Astrocyte (in vitro differentiated cells and primary cell): ENCODE measurements at regions not wholly inside any gene's neighbourhood (a gene's known extent, or its start where the extent isn't known, plus 50 kb on each side); places are given as distances from the start of the nearest gene placed in this dataset.

Source experiments
- DNase-seq: peaks from one replicate; pipeline ENCODE4 v3.0.0-alpha.2; 2010; ENCODE audit warnings: low read depth
- FAIRE-seq: peaks from 2 replicates; lab custom pipeline; 2011; peaks lifted over from hg19 to GRCh38; lab: Jason Lieb, UNC
- H2AFZ ChIP-seq: 2 replicates; pipeline ENCODE4 v1.6.0; 2012; ENCODE audit warnings: low read depth, low read length, inconsistent platforms
- H3K27ac ChIP-seq: 2 replicates; pipeline ENCODE4 v1.5.1; 2011; ENCODE audit warnings: low read depth, low read length, inconsistent platforms
- H3K27me3 ChIP-seq: 2 replicates; pipeline ENCODE4 v1.6.0; 2011; ENCODE audit warnings: low read length, inconsistent platforms; ENCODE audit not compliant: insufficient read depth
- H3K36me3 ChIP-seq: 2 replicates; pipeline ENCODE4 v1.5.1; 2011; ENCODE audit warnings: low read length, inconsistent platforms; ENCODE audit not compliant: insufficient read depth
- H3K4me1 ChIP-seq: 2 replicates; pipeline ENCODE4 v1.5.1; 2011; ENCODE audit warnings: low read length, inconsistent platforms; ENCODE audit not compliant: insufficient read depth
- H3K4me2 ChIP-seq: 2 replicates; pipeline ENCODE4 v1.6.0; 2012; ENCODE audit warnings: low read length, inconsistent platforms
- H3K4me3 ChIP-seq: 2 replicates; pipeline ENCODE4 v1.5.1; 2011; ENCODE audit warnings: low read depth, mild to moderate bottlenecking, low read length, inconsistent platforms; ENCODE audit not compliant: insufficient read depth
- H3K79me2 ChIP-seq: 2 replicates; pipeline ENCODE4 v1.6.0; 2012; ENCODE audit warnings: mild to moderate bottlenecking, low read length, inconsistent platforms; ENCODE audit not compliant: insufficient read depth
- H3K9ac ChIP-seq: 2 replicates; pipeline ENCODE4 v1.6.0; 2012; ENCODE audit warnings: mild to moderate bottlenecking, low read length, inconsistent platforms
- H3K9me3 ChIP-seq: 2 replicates; pipeline ENCODE4 v1.5.1; 2012; ENCODE audit warnings: low read depth, mild to moderate bottlenecking, low read length, inconsistent platforms; ENCODE audit not compliant: insufficient read depth
- H4K20me1 ChIP-seq: 2 replicates; pipeline ENCODE4 v1.6.0; 2012; ENCODE audit warnings: low read length, inconsistent platforms; ENCODE audit not compliant: insufficient read depth
- H3K27ac Mint-ChIP-seq: one replicate; pipeline ENCODE4 v1.8.0; 2021; ENCODE audit warnings: mild to moderate bottlenecking, mixed read lengths; ENCODE audit not compliant: unreplicated experiment
- H3K27me3 Mint-ChIP-seq: one replicate; pipeline ENCODE4 v1.8.0; 2021; ENCODE audit warnings: low read depth, mixed read lengths; ENCODE audit not compliant: unreplicated experiment
- H3K36me3 Mint-ChIP-seq: one replicate; pipeline ENCODE4 v1.8.0; 2021; ENCODE audit warnings: low read depth, mixed read lengths; ENCODE audit not compliant: unreplicated experiment
- H3K4me1 Mint-ChIP-seq: one replicate; pipeline ENCODE4 v1.8.0; 2021; ENCODE audit warnings: low read depth, mixed read lengths; ENCODE audit not compliant: unreplicated experiment
- H3K4me3 Mint-ChIP-seq: one replicate; pipeline ENCODE4 v1.8.0; 2021; ENCODE audit warnings: mild to moderate bottlenecking, moderate library complexity, mixed read lengths; ENCODE audit not compliant: unreplicated experiment
- H3K9me3 Mint-ChIP-seq: one replicate; pipeline ENCODE4 v1.8.0; 2021; ENCODE audit warnings: mild to moderate bottlenecking, mixed read lengths; ENCODE audit not compliant: unreplicated experiment
- CTCF ChIP-seq: IDR thresholded peaks from 2 replicates; pipeline ENCODE4 v1.5.1; 2011; ENCODE audit warnings: low read depth, mild to moderate bottlenecking, inconsistent platforms, low read length, moderate library complexity; ENCODE audit not compliant: insufficient read depth
- EZH2 ChIP-seq: IDR thresholded peaks from 2 replicates; pipeline ENCODE4 v1.6.1; 2012; ENCODE audit warnings: mild to moderate bottlenecking, low read length, inconsistent platforms; ENCODE audit not compliant: insufficient read depth

GRCh38 chr4:24244663-24245490, 339.5 kb downstream of the DHX15 start:
- TF ChIP-seq EZH2 (no peak), CTCF (no peak)
- Histone ChIP-seq H2AFZ (no peak overlapping the region), H3K36me3 (no peaks in the 10 kb centered on the region), H3K27ac (no peak overlapping the region), H3K4me1 (peaks cover 3% of the 10 kb centered on the region), H3K9me3 (no peaks in the 10 kb centered on the region), H3K79me2 (no peaks in the 10 kb centered on the region), H3K4me2 (no peak overlapping the region), H3K4me3 (no peak overlapping the region), H3K27me3 (no peaks in the 10 kb centered on the region), H3K9ac (no peak overlapping the region), H4K20me1 (no peaks in the 10 kb centered on the region)
- Mint-ChIP-seq H3K27ac (no peak overlapping the region), H3K4me1 (peaks cover 12% of the 10 kb centered on the region), H3K36me3 (no peaks in the 10 kb centered on the region), H3K27me3 (peaks cover 11% of the 10 kb centered on the region), H3K4me3 (no peak overlapping the region), H3K9me3 (no peaks in the 10 kb centered on the region)
- DNase-seq, result peak; percentile 37
- FAIRE-seq, result no peak

- Histone ChIP-seq H3K9ac (no peak overlapping the region), H3K27me3 (no peaks in the 10 kb centered on the region), H3K79me2 (no peaks in the 10 kb centered on the region), H3K36me3 (no peaks in the 10 kb centered on the region), H3K4me2 (no peak overlapping the region), H3K4me1 (peaks cover 3% of the 10 kb centered on the region), H3K9me3 (no peaks in the 10 kb centered on the region), H2AFZ (no peak overlapping the region), H3K4me3 (no peak overlapping the region), H3K27ac (no peak overlapping the region), H4K20me1 (no peaks in the 10 kb centered on the region)
- H3K27me3 Mint-ChIP-seq, result peaks cover 15% of the 10 kb centered on the region
- FAIRE-seq (no peak), DNase-seq (no peak)
- H3K4me1 Mint-ChIP-seq, result peaks cover 10% of the 10 kb centered on the region
- H3K27ac Mint-ChIP-seq, result no peak overlapping the region
- H3K4me3 Mint-ChIP-seq, result no peak overlapping the region
- H3K36me3 Mint-ChIP-seq, result no peaks in the 10 kb centered on the region
- no peaks in the 10 kb centered on the region for H3K9me3 Mint-ChIP-seq
- no peak for TF ChIP-seq CTCF
These were observed 340.7 kb downstream of the DHX15 start for GRCh38 chr4:24243641-24244040.

- peaks cover 3% of the 10 kb centered on the region for H3K4me1 ChIP-seq
- H3K27ac ChIP-seq, result no peak overlapping the region
- no peak overlapping the region for H3K4me2 ChIP-seq
- DNase-seq (no peak), FAIRE-seq (no peak)
- Mint-ChIP-seq H3K36me3 (no peaks in the 10 kb centered on the region), H3K4me3 (no peak overlapping the region), H3K27me3 (peaks cover 15% of the 10 kb centered on the region), H3K27ac (no peak overlapping the region), H3K9me3 (no peaks in the 10 kb centered on the region), H3K4me1 (peaks cover 12% of the 10 kb centered on the region)
- no peak overlapping the region for H3K4me3 ChIP-seq
- no peaks in the 10 kb centered on the region for H3K36me3 ChIP-seq
- H3K9ac ChIP-seq, result no peak overlapping the region
- no peaks in the 10 kb centered on the region for H4K20me1 ChIP-seq
- H3K79me2 ChIP-seq, result no peaks in the 10 kb centered on the region
- no peaks in the 10 kb centered on the region for H3K9me3 ChIP-seq
- H3K27me3 ChIP-seq, result no peaks in the 10 kb centered on the region
- no peak for TF ChIP-seq CTCF
- no peak for TF ChIP-seq EZH2
- no peak overlapping the region for H2AFZ ChIP-seq
These were observed 342.8 kb downstream of the DHX15 start for GRCh38 chr4:24241511-24241910.
